Right hindlimb (tissue), 1 donor: ENCODE measurements at regions not wholly inside any gene's neighbourhood (a gene's known extent, or its start where the extent isn't known, plus 50 kb on each side); places are given as distances from the start of the nearest gene placed in this dataset.
"Not testable (repeated sequence)": the region's sequence is repeated elsewhere in the genome, so short reads cannot be mapped to it uniquely, and the experiment has no call there.

Experiments
- DNase-seq: peaks from one replicate; pipeline ENCODE4 v3.0.0-alpha.2; 2018

GRCh38 chr3:109918740-109919139 lies 581.4 kb upstream of the DPPA4 start:
- no peak for DNase-seq

- no peak for DNase-seq
These were observed 583.4 kb upstream of the DPPA4 start for GRCh38 chr3:109920749-109921148.

GRCh38 chr3:109921509-109921908 lies 584.2 kb upstream of the DPPA4 start:
- no peak for DNase-seq

GRCh38 chr3:109922856-109923255 lies 585.5 kb upstream of the DPPA4 start:
- no peak for DNase-seq

- no peak for DNase-seq
These were observed 586.1 kb upstream of the DPPA4 start for GRCh38 chr3:109923431-109923830.

GRCh38 chr3:109924196-109924595 lies 586.9 kb upstream of the DPPA4 start:
- no peak for DNase-seq

GRCh38 chr3:109926376-109926775 lies 589.0 kb upstream of the DPPA4 start:
- DNase-seq: no peak

- no peak for DNase-seq
These were observed 589.8 kb upstream of the DPPA4 start for GRCh38 chr3:109927161-109927560.

GRCh38 chr3:109927726-109928125 lies 590.4 kb upstream of the DPPA4 start:
- DNase-seq: no peak

- no peak for DNase-seq
These were observed 593.2 kb upstream of the DPPA4 start for GRCh38 chr3:109930582-109930981.

- no peak for DNase-seq
These were observed 596.2 kb upstream of the DPPA4 start for GRCh38 chr3:109933576-109933975.

GRCh38 chr3:109939817-109940216 lies 602.5 kb upstream of the DPPA4 start:
- DNase-seq: no peak

- DNase-seq: no peak
These were observed 605.8 kb upstream of the DPPA4 start for GRCh38 chr3:109943181-109943580.

- no peak for DNase-seq
These were observed 607.5 kb upstream of the DPPA4 start for GRCh38 chr3:109944836-109945235.

GRCh38 chr3:109952924-109953323 lies 615.6 kb upstream of the DPPA4 start:
- DNase-seq: no peak

GRCh38 chr3:109963831-109964230 lies 626.5 kb upstream of the DPPA4 start:
- DNase-seq: no peak

- no peak for DNase-seq
These were observed 636.4 kb upstream of the DPPA4 start for GRCh38 chr3:109973733-109974132.

GRCh38 chr3:109977897-109978296 lies 640.6 kb upstream of the DPPA4 start:
- peak; percentile 36 for DNase-seq

GRCh38 chr3:109982201-109982600 lies 644.9 kb upstream of the DPPA4 start:
- DNase-seq: peak; percentile 27

GRCh38 chr3:109984976-109985375 lies 647.6 kb upstream of the DPPA4 start:
- DNase-seq: no peak

GRCh38 chr3:109985943-109986555 lies 648.7 kb upstream of the DPPA4 start:
- no peak for DNase-seq

- peak; percentile 11 for DNase-seq
These were observed 657.5 kb upstream of the DPPA4 start for GRCh38 chr3:109994853-109995252.

- DNase-seq: no peak
These were observed 658.0 kb upstream of the DPPA4 start for GRCh38 chr3:109995377-109995776.

GRCh38 chr3:110001905-110002304 lies 664.6 kb upstream of the DPPA4 start:
- DNase-seq: not testable (repeated sequence)

- DNase-seq: no peak
These were observed 669.6 kb upstream of the DPPA4 start for GRCh38 chr3:110006913-110007312.
